ENCODE measurements at regions not wholly inside any gene's neighbourhood (a gene's known extent, or its start where the extent isn't known, plus 50 kb on each side); places are given as distances from the start of the nearest gene placed in this dataset.
"Not testable (repeated sequence)": the region's sequence is repeated elsewhere in the genome, so short reads cannot be mapped to it uniquely, and the experiment has no call there.

DNA sequence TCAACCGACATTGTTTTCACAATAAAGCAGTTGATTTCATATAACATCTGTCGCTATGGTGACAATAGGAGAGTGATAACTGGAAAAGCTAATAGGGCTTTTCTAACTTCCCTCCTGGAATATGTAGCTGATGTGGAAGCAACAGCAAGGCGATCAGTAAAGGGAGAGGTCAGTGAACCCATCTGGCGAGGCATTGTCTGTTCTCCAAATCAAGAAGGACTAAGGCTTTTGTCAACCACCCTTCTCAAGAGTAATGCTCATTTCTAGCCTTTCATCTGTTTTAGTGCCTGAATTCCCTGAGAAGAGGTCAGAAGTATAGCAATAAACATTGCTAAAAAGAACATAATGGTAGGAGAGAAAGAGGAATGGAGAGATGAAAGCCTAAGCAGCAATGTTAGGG lies 201.3 kb downstream of the AKAP7 start:
- H3K4me3 Mint-ChIP-seq: no peak overlapping the region
- H3K27ac Mint-ChIP-seq: no peak overlapping the region
- no peaks in the 10 kb centered on the region for H3K27me3 Mint-ChIP-seq
- no peaks in the 10 kb centered on the region for H3K9me3 Mint-ChIP-seq
- no peaks in the 10 kb centered on the region for H3K4me1 Mint-ChIP-seq
- peaks cover 2% of the 10 kb centered on the region for H3K36me3 Mint-ChIP-seq (ENCODE audit: low read depth)
- intact Hi-C loops (cut with micrococcal nuclease): no loop called here
- no peak for DNase-seq

GRCh38 chr6:131346896-131347295 lies 211.6 kb downstream of the AKAP7 start:
- H3K4me1 Mint-ChIP-seq; intact Hi-C loops (cut with micrococcal nuclease); H3K36me3 Mint-ChIP-seq (ENCODE audit: low read depth); H3K9me3 Mint-ChIP-seq; DNase-seq; H3K27me3 Mint-ChIP-seq; H3K4me3 Mint-ChIP-seq; H3K27ac Mint-ChIP-seq: not testable (repeated sequence)

- no peak overlapping the region for H3K27ac Mint-ChIP-seq
- H3K9me3 Mint-ChIP-seq: no peaks in the 10 kb centered on the region
- H3K27me3 Mint-ChIP-seq: no peaks in the 10 kb centered on the region
- peaks cover 6% of the 10 kb centered on the region for H3K4me1 Mint-ChIP-seq
- H3K36me3 Mint-ChIP-seq (ENCODE audit: low read depth): peaks cover 5% of the 10 kb centered on the region
- DNase-seq: no peak
- H3K4me3 Mint-ChIP-seq: no peak overlapping the region
- intact Hi-C loops (cut with micrococcal nuclease): no loop called here
Measured at GRCh38 chr6:131348572-131348971, 213.3 kb downstream of the AKAP7 start.

GRCh38 chr6:131349199-131349598 lies 213.9 kb downstream of the AKAP7 start:
- Mint-ChIP-seq H3K27me3 (no peaks in the 10 kb centered on the region), H3K27ac (no peak overlapping the region)
- intact Hi-C loops (cut with micrococcal nuclease): no loop called here

DNA sequence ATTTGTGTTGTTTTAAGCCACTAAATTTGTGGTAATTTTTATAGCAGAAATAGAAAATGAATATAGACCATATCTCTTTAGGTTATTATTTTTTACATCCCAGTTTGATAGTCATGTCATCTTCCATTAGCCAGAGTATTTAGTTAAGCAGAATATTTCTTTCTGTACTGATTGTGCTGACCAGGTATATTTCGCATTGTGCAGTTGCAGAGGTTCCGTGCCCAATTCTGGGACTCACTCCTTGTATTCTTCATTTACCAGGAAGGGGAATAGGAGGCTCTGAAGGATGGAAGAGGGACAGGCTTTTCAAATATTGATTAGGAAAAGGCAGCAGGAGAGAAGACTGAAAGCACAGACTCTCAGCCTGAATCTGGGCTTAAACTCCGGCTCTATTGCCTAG lies 217.8 kb downstream of the AKAP7 start:
- H3K36me3 Mint-ChIP-seq (ENCODE audit: low read depth): peaks cover 9% of the 10 kb centered on the region
- intact Hi-C loops (cut with micrococcal nuclease): no loop called here

More at GRCh38 chr6:131349199-131349598, 213.9 kb downstream of the AKAP7 start:
- Mint-ChIP-seq H3K36me3 (ENCODE audit: low read depth) (peaks cover 7% of the 10 kb centered on the region), H3K9me3 (no peaks in the 10 kb centered on the region), H3K4me3 (no peak overlapping the region), H3K4me1 (peaks cover 6% of the 10 kb centered on the region)
- no peak for DNase-seq

GRCh38 chr6:131353876-131354275 lies 218.6 kb downstream of the AKAP7 start:
- Mint-ChIP-seq H3K36me3 (ENCODE audit: low read depth) (peaks cover 9% of the 10 kb centered on the region), H3K27me3 (no peaks in the 10 kb centered on the region), H3K4me3 (no peak overlapping the region), H3K4me1 (peaks cover 2% of the 10 kb centered on the region), H3K9me3 (no peaks in the 10 kb centered on the region), H3K27ac (no peak overlapping the region)
- intact Hi-C loops (cut with micrococcal nuclease): no loop called here
- DNase-seq: no peak

More for the DNA sequence above, 217.8 kb downstream of the AKAP7 start:
- H3K27me3 Mint-ChIP-seq: no peaks in the 10 kb centered on the region
- no peak overlapping the region for H3K4me3 Mint-ChIP-seq
- H3K4me1 Mint-ChIP-seq: peaks cover 6% of the 10 kb centered on the region
- H3K27ac Mint-ChIP-seq: no peak overlapping the region
- DNase-seq: no peak
- H3K9me3 Mint-ChIP-seq: no peaks in the 10 kb centered on the region

DNA sequence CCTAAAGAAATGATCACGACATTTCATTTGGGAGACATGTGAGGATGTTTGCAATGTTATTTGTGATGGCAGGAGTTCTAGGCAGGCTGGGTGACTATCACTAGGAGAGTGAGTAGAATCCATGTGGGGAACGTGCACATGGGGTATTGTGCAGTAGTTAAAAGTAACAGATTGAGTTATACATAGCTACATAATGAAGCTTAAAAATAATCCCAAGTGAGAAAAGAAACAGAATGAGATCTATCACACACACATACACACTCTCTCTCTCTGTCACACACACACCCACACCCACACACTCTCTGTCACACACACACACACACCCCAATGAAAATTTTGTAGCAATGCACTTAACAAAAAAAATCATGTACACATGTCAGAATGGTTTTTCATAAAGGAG lies 218.7 kb upstream of the ARG1 start:
- H3K9me3 Mint-ChIP-seq: no peaks in the 10 kb centered on the region
- no peak overlapping the region for H3K27ac Mint-ChIP-seq
- H3K4me3 Mint-ChIP-seq: no peak overlapping the region
- H3K27me3 Mint-ChIP-seq: no peaks in the 10 kb centered on the region
- peaks cover 9% of the 10 kb centered on the region for H3K36me3 Mint-ChIP-seq (ENCODE audit: low read depth)
- no peaks in the 10 kb centered on the region for H3K4me1 Mint-ChIP-seq
- DNase-seq: no peak
- intact Hi-C loops (cut with micrococcal nuclease): no loop called here

DNA sequence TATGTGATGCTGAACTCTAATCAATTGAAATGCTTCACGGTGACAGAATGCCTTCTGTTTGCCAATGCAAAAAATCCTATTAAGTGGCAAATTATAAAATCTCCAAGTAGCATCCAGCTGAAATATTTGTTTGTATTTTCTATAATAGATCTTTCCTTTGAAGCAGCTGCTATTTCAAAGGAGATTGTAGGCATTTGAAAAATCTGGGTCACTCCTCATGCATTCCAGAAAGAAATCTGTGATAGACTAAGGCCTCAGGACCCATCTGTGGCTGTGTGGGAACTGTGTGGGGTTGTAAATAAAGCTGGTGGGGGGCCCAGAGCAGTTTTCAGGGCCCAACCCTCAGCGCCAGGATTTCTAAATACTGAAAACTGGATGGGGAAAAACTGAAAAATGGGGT lies 216.9 kb upstream of the ARG1 start:
- Mint-ChIP-seq H3K4me1 (no peaks in the 10 kb centered on the region), H3K27ac (no peak overlapping the region), H3K9me3 (no peaks in the 10 kb centered on the region), H3K36me3 (ENCODE audit: low read depth) (peaks cover 11% of the 10 kb centered on the region), H3K4me3 (no peak overlapping the region), H3K27me3 (no peaks in the 10 kb centered on the region)
- intact Hi-C loops (cut with micrococcal nuclease): no loop called here
- no peak for DNase-seq

- Mint-ChIP-seq H3K27me3 (no peaks in the 10 kb centered on the region), H3K9me3 (no peaks in the 10 kb centered on the region), H3K36me3 (ENCODE audit: low read depth) (peaks cover 9% of the 10 kb centered on the region), H3K27ac (no peak overlapping the region), H3K4me3 (no peak overlapping the region), H3K4me1 (no peaks in the 10 kb centered on the region)
- DNase-seq: no peak
- intact Hi-C loops (cut with micrococcal nuclease): no loop called here
Measured at GRCh38 chr6:131357501-131357900, 215.5 kb upstream of the ARG1 start.

DNA sequence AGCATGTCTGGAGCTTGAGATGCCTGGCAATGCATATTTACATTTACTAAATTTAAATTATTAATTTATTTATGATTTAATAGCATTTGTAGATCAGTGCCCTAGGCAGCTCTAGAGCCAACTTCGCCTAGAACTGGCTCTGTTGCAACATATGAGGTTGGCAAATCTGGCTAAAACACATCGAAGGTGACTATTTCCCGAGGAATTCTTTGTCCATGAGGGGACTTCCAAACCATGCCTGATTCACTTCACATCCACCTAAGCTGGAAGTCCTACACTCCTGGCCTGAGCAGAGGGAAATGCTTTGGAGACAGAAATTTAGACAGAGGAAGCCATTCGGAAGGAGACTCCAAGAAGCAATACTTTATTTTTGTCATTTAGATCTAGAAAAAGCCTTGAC lies 211.0 kb upstream of the ARG1 start:
- Mint-ChIP-seq H3K4me1 (peaks cover 4% of the 10 kb centered on the region), H3K4me3 (no peak overlapping the region), H3K36me3 (ENCODE audit: low read depth) (peaks cover 2% of the 10 kb centered on the region), H3K9me3 (no peaks in the 10 kb centered on the region), H3K27ac (no peak overlapping the region), H3K27me3 (no peaks in the 10 kb centered on the region)
- intact Hi-C loops (cut with micrococcal nuclease): no loop called here
- no peak for DNase-seq

- Mint-ChIP-seq H3K27ac (no peak overlapping the region), H3K4me3 (no peak overlapping the region), H3K9me3 (no peaks in the 10 kb centered on the region), H3K36me3 (ENCODE audit: low read depth) (peaks cover 3% of the 10 kb centered on the region), H3K27me3 (no peaks in the 10 kb centered on the region), H3K4me1 (peaks cover 4% of the 10 kb centered on the region)
- intact Hi-C loops (cut with micrococcal nuclease): no loop called here
- DNase-seq: no peak
Measured at GRCh38 chr6:131362696-131363095, 210.3 kb upstream of the ARG1 start.

DNA sequence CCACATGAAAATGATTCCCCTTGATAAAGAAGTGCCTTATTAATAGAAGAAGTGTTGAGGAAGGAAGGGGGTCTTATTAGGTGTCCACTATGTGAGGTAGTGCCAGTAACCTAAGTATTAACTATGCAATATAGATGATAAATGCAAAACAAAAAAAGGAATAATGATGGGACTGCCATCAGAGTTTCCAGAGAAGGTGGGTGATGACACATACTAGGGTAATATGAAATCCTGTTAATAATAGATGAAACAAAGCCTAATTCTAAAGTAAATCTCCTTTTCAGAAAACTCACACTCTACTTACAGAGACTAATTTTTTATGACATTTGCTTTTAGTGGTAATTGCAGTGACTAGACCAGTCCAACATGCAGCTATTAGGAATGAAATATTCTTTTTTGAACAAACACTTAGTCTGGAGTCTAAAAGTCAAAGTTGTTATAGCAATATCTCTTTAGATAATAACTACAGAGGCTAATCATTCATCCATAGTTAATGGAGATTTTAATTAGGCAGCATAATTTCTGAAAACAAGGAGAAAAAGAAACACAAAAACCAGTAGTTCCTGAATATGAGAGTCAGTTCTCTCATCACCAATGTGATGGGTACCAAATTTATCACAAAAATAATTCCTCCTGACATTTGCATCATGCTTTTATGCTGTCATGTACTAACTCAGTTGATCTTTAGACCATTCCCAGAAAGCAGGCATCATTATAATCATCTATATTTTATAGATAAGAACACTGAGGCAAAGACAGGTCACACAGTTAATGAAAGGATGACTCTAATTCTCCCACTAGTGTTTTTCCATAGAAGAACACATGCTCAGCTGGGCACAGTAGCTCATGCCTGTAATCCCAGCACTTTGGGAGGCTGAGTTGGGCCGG lies 208.8 kb upstream of the ARG1 start:
- H3K4me1 Mint-ChIP-seq: peaks cover 4% of the 10 kb centered on the region
- H3K9me3 Mint-ChIP-seq: no peaks in the 10 kb centered on the region
- no peaks in the 10 kb centered on the region for H3K27me3 Mint-ChIP-seq
- intact Hi-C loops (cut with micrococcal nuclease): no loop called here
- DNase-seq: no peak
- no peak overlapping the region for H3K27ac Mint-ChIP-seq
- H3K36me3 Mint-ChIP-seq (ENCODE audit: low read depth): peaks cover 3% of the 10 kb centered on the region
- H3K4me3 Mint-ChIP-seq: no peak overlapping the region

DNA sequence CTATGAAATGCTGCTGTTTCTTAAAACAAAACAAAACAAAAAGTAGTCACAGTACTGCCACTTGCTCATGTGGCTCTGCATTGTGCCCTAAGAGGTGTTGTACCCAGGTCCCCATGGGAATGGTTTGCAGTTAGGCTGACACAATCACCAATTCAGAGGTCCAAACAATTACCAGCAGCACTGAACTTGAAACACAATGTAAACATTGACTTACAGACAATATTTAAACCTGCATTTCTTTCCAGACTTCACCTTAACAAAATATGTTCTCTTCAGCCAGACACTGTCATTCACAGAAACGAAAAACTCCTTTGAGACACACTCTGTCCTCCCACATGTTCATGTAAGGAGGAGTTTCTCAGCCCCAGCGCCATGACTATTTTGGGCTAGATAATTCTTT lies 206.8 kb upstream of the ARG1 start:
- H3K9me3 Mint-ChIP-seq: no peaks in the 10 kb centered on the region
- no peaks in the 10 kb centered on the region for H3K27me3 Mint-ChIP-seq
- H3K27ac Mint-ChIP-seq: no peak overlapping the region
- DNase-seq: no peak
- peaks cover 4% of the 10 kb centered on the region for H3K4me1 Mint-ChIP-seq
- intact Hi-C loops (cut with micrococcal nuclease): no loop called here
- H3K4me3 Mint-ChIP-seq: no peak overlapping the region
- peaks cover 2% of the 10 kb centered on the region for H3K36me3 Mint-ChIP-seq (ENCODE audit: low read depth)

- no peak overlapping the region for H3K27ac Mint-ChIP-seq
- H3K4me3 Mint-ChIP-seq: no peak overlapping the region
- no peak for DNase-seq
- H3K9me3 Mint-ChIP-seq: no peaks in the 10 kb centered on the region
- no peaks in the 10 kb centered on the region for H3K27me3 Mint-ChIP-seq
- intact Hi-C loops (cut with micrococcal nuclease): no loop called here
- H3K36me3 Mint-ChIP-seq (ENCODE audit: low read depth): peaks cover 2% of the 10 kb centered on the region
- H3K4me1 Mint-ChIP-seq: peaks cover 4% of the 10 kb centered on the region
Measured at GRCh38 chr6:131367206-131367873, 205.7 kb upstream of the ARG1 start.
